Muscle layer of duodenum (tissue), 2 donors: ENCODE measurements at regions not wholly inside any gene's neighbourhood (a gene's known extent, or its start where the extent isn't known, plus 50 kb on each side); places are given as distances from the start of the nearest gene placed in this dataset.
"Not testable (repeated sequence)": the region's sequence is repeated elsewhere in the genome, so short reads cannot be mapped to it uniquely, and the experiment has no call there.

ENCODE experiments used
- H3K27ac ChIP-seq: one replicate; pipeline ENCODE4 v1.7.0; 2013; ENCODE audit warnings: mild to moderate bottlenecking, low read length
- H3K27me3 ChIP-seq: one replicate; pipeline ENCODE4 v1.7.0; 2013; ENCODE audit warnings: low read depth, mild to moderate bottlenecking, control low read depth, low read length
- H3K36me3 ChIP-seq, 2 donors: one replicate each; pipeline ENCODE4 v1.7.0; 2013; ENCODE audit warnings: low read length in 2 of 2, control low read depth in 1 of 2, mild to moderate bottlenecking in 1 of 2; ENCODE audit not compliant: insufficient read depth in 2 of 2, control insufficient read depth in 1 of 2
- H3K4me1 ChIP-seq, 2 donors: one replicate each; pipeline ENCODE4 v1.7.0; 2013; ENCODE audit warnings: low read length in 2 of 2, mild to moderate bottlenecking in 2 of 2, control low read depth in 1 of 2, moderate library complexity in 1 of 2; ENCODE audit not compliant: insufficient read depth in 2 of 2, control insufficient read depth in 1 of 2
- H3K4me3 ChIP-seq, 2 donors: one replicate each; pipeline ENCODE4 v1.7.0; 2013; ENCODE audit warnings: low read length in 2 of 2, low read depth in 1 of 2, mild to moderate bottlenecking in 1 of 2
- H3K9me3 ChIP-seq, 2 donors: one replicate each; pipeline ENCODE4 v1.7.0; 2013; ENCODE audit warnings: low read length in 2 of 2, control low read depth in 1 of 2, mild to moderate bottlenecking in 1 of 2; ENCODE audit not compliant: control insufficient read depth in 1 of 2
- donor health status: healthy.

DNA sequence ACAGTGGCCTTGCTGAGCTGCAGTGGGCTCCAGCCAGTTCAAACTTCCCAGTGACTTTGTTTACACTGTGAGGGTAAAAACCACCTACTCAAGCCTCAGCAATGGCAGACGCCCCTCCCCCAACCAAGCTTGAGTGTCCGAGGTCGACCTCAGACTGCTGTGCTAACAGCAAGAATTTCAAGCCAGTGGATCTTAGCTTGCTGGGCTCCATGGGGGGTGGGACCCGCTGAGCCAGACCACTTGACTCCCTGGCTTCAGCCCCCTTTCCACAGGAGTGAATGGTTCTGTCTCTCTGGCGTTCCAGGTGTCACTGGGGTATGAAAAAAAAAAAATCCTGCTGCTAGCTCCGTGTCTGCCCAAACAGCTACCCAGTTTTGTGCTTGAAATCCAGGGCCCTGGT, 168.9 kb upstream of the INTU start:
- no peak overlapping the region for H3K4me3 ChIP-seq
- H3K36me3 ChIP-seq: no peaks in the 10 kb centered on the region
- no peaks in the 10 kb centered on the region for H3K4me1 ChIP-seq
- H3K9me3 ChIP-seq: no peaks in the 10 kb centered on the region
- no peaks in the 10 kb centered on the region for H3K27me3 ChIP-seq
- no peak overlapping the region for H3K27ac ChIP-seq

DNA sequence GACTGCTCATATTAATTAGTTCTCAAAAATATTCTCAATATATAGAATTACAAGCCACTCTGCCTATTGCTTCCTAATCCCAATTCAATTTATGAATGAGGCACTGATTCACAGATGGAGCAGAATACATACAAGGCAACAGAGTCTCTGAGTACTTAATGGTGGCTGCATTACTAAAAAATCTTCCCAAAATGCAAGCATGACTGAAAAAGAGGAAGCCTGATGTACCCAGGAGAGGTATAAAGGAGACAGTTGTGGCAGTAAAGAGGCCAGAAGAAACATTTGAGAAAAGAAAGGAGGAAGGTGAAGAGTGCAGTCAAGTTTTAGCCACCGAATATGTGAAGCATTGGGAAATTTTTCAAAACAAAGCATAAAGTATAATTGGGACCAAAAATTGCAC, 163.2 kb upstream of the INTU start:
- Histone ChIP-seq H3K9me3 (peaks cover 0 to 6% of the 10 kb centered on the region in 2 donors), H3K27me3 (no peaks in the 10 kb centered on the region), H3K36me3 (no peaks in the 10 kb centered on the region), H3K4me1 (no peaks in the 10 kb centered on the region), H3K4me3 (no peak overlapping the region), H3K27ac (no peak overlapping the region)

- peaks cover 0 to 6% of the 10 kb centered on the region in 2 donors for H3K9me3 ChIP-seq
- H3K36me3 ChIP-seq: no peaks in the 10 kb centered on the region
- no peaks in the 10 kb centered on the region for H3K4me1 ChIP-seq
- no peak overlapping the region for H3K27ac ChIP-seq
- no peak overlapping the region for H3K4me3 ChIP-seq
- H3K27me3 ChIP-seq: no peaks in the 10 kb centered on the region
Observed at GRCh38 chr4:127469959-127470809, 162.6 kb upstream of the INTU start.

- not testable (repeated sequence) for H3K36me3 ChIP-seq, H3K27ac ChIP-seq, H3K4me3 ChIP-seq, H3K27me3 ChIP-seq, H3K4me1 ChIP-seq, H3K9me3 ChIP-seq
Observed at GRCh38 chr4:127478271-127478670, 154.5 kb upstream of the INTU start.

DNA sequence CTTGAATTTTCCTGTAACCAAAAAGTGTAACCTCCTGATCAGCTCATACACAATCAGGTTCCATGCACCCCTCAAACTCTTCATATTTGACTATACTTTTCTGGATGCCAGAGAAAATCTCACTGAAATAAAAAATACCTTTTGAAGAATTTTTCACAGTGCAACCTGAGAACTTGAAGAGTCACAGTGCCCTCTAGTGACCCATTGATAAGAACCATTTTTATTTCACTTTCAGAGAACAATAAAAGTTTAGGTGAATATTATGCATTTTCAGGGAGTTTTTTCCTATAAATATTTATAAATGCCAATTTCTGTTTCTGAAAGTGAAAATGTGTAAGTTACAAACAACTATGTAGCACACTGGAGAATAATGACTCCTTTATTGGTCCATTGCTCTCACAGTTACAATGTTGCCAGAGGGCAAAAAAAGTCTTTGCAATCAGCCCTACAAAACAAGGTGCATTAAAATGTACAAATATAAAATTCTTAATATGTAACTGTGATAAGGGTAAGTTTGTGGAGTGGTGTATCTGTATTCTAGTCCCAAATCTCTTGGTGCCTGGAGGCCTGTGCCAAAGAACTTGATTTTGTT, 153.6 kb upstream of the INTU start:
- H3K27me3 ChIP-seq: no peaks in the 10 kb centered on the region
- H3K27ac ChIP-seq: no peak overlapping the region
- no peaks in the 10 kb centered on the region for H3K9me3 ChIP-seq
- no peaks in the 10 kb centered on the region for H3K4me1 ChIP-seq
- H3K36me3 ChIP-seq: no peaks in the 10 kb centered on the region
- H3K4me3 ChIP-seq: no peak overlapping the region

GRCh38 chr4:127482049-127482448, 150.7 kb upstream of the INTU start:
- Histone ChIP-seq H3K4me1 (no peaks in the 10 kb centered on the region), H3K4me3 (no peak overlapping the region), H3K36me3 (no peaks in the 10 kb centered on the region), H3K27me3 (no peaks in the 10 kb centered on the region), H3K9me3 (no peaks in the 10 kb centered on the region), H3K27ac (no peak overlapping the region)

GRCh38 chr4:127484117-127484516, 148.6 kb upstream of the INTU start:
- no peaks in the 10 kb centered on the region for H3K36me3 ChIP-seq
- no peak overlapping the region for H3K27ac ChIP-seq
- H3K4me1 ChIP-seq: no peaks in the 10 kb centered on the region
- H3K4me3 ChIP-seq: no peak overlapping the region
- no peaks in the 10 kb centered on the region for H3K27me3 ChIP-seq
- H3K9me3 ChIP-seq: no peaks in the 10 kb centered on the region

- no peaks in the 10 kb centered on the region for H3K36me3 ChIP-seq
- H3K27me3 ChIP-seq: no peaks in the 10 kb centered on the region
- H3K27ac ChIP-seq: no peak overlapping the region
- H3K4me3 ChIP-seq: no peak overlapping the region
- peaks cover 0 to 3% of the 10 kb centered on the region in 2 donors for H3K9me3 ChIP-seq
- no peaks in the 10 kb centered on the region for H3K4me1 ChIP-seq
Observed at GRCh38 chr4:127486248-127486647, 146.5 kb upstream of the INTU start.

GRCh38 chr4:127491571-127491970, 141.2 kb upstream of the INTU start:
- H3K9me3 ChIP-seq: peaks cover 0 to 3% of the 10 kb centered on the region in 2 donors
- no peak overlapping the region for H3K27ac ChIP-seq
- H3K4me3 ChIP-seq: no peak overlapping the region
- no peaks in the 10 kb centered on the region for H3K4me1 ChIP-seq
- H3K36me3 ChIP-seq: no peaks in the 10 kb centered on the region
- no peaks in the 10 kb centered on the region for H3K27me3 ChIP-seq

DNA sequence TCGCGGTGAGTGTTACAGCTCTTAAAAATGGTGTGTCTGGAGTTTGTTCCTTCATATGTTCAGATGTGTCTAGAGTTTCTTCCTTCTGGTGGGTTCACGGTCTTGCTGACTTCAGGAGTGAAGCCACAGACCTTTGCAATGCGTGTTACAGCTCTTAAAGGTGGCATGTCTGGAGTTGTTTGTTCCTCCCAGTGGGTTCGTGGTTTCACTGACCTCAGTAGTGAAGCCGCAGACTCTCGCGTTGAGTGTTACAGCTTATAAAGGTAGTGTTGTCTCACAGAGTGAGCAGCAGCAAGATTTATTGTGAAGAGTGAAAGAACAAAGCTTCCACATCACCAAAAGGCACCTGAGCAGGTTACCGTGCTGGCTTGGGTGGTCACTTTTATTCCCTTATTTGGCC, 135.9 kb upstream of the INTU start:
- not testable (repeated sequence) for H3K27ac ChIP-seq, H3K9me3 ChIP-seq

GRCh38 chr4:127498366-127498765, 134.4 kb upstream of the INTU start:
- Histone ChIP-seq H3K36me3 (no peaks in the 10 kb centered on the region), H3K4me3 (no peak overlapping the region), H3K27me3 (no peaks in the 10 kb centered on the region), H3K9me3 (no peaks in the 10 kb centered on the region), H3K27ac (no peak overlapping the region), H3K4me1 (no peaks in the 10 kb centered on the region)

More for the DNA sequence above, 135.9 kb upstream of the INTU start:
- not testable (repeated sequence) for H3K36me3 ChIP-seq, H3K4me3 ChIP-seq, H3K27me3 ChIP-seq, H3K4me1 ChIP-seq

GRCh38 chr4:127500242-127500641, 132.5 kb upstream of the INTU start:
- Histone ChIP-seq H3K27ac (no peak overlapping the region), H3K4me1 (peaks cover 0 to 4% of the 10 kb centered on the region in 2 donors), H3K27me3 (no peaks in the 10 kb centered on the region), H3K4me3 (no peak overlapping the region), H3K36me3 (no peaks in the 10 kb centered on the region), H3K9me3 (no peaks in the 10 kb centered on the region)
